IMR-90 (cell line): ENCODE measurements at regions not wholly inside any gene's neighbourhood (a gene's known extent, or its start where the extent isn't known, plus 50 kb on each side); places are given as distances from the start of the nearest gene placed in this dataset.

ENCODE experiments used
- ATAC-seq: fragments of 200-7000 bp; cut with Tn5 transposase; 2 replicates; pipeline ENCODE4 v1.9.1; 2020; ENCODE audit warnings: low read depth, mild to moderate bottlenecking, moderate library complexity
- BruUV-seq: library from RNA; stranded (reverse); fragments of 400-500 nt; replicated peaks from 2 replicates; lab custom pipeline; 2021; lab: Mats Ljungman, UMichigan
- CTCF ChIA-PET: fragments of 300-600 bp; formaldehyde crosslinking; extraction: SDS; loops from one replicate; lab custom pipeline; 2021; ENCODE audit warnings: antibody characterized with exemption; lab: Yijun Ruan, JAX
- POLR2A ChIA-PET: fragments of 300-600 bp; sonication (Branson Sonifier 250); formaldehyde crosslinking; loops from one replicate; lab custom pipeline; 2022; ENCODE audit warnings: antibody characterized with exemption; ENCODE audit not compliant: unreplicated experiment; lab: Charles Lee
- DNase-seq: peaks from one replicate; pipeline ENCODE4 v3.0.0; 2013
- H2AFZ ChIP-seq: replicated peaks from 2 replicates; pipeline ENCODE3; 2013; ENCODE audit warnings: low read length, mild to moderate bottlenecking; ENCODE audit not compliant: poor library complexity
- H2AK5ac ChIP-seq: 2 replicates; pipeline ENCODE4 v1.6.1; 2013; ENCODE audit warnings: low read depth, low read length, inconsistent platforms
- H2AK9ac ChIP-seq: replicated peaks from 2 replicates; pipeline ENCODE3; 2013; ENCODE audit warnings: mild to moderate bottlenecking, low read depth, low read length, moderate library complexity; ENCODE audit not compliant: poor library complexity
- H2BK120ac ChIP-seq: 2 replicates; pipeline ENCODE4 v1.6.1; 2013; ENCODE audit warnings: low read depth, low read length, inconsistent platforms
- H2BK15ac ChIP-seq: 3 replicates; pipeline ENCODE4 v1.6.1; 2013; ENCODE audit warnings: low read depth, low read length, inconsistent platforms
- H2BK20ac ChIP-seq: 2 replicates; pipeline ENCODE4 v1.6.1; 2013; ENCODE audit warnings: low read depth, mild to moderate bottlenecking, inconsistent platforms, low read length, moderate library complexity
- H2BK5ac ChIP-seq: 2 replicates; pipeline ENCODE4 v1.6.1; 2013; ENCODE audit warnings: mild to moderate bottlenecking, low read depth, low read length, inconsistent platforms; ENCODE audit not compliant: poor library complexity, severe bottlenecking
- H3K14ac ChIP-seq: replicated peaks from 2 replicates; pipeline ENCODE4 v1.6.1; 2013; ENCODE audit warnings: low read depth, low read length, inconsistent platforms
- H3K18ac ChIP-seq: 2 replicates; pipeline ENCODE4 v1.6.1; 2013; ENCODE audit warnings: low read depth, low read length, control low read depth
- H3K23ac ChIP-seq: 2 replicates; pipeline ENCODE4 v1.6.1; 2013; ENCODE audit warnings: low read depth, low read length, inconsistent platforms
- H3K27ac ChIP-seq: 2 replicates; pipeline ENCODE4 v1.5.1; 2013; ENCODE audit warnings: mild to moderate bottlenecking, control low read depth, low read length; ENCODE audit not compliant: insufficient read depth
- H3K27me3 ChIP-seq: 2 replicates; pipeline ENCODE4 v1.6.1; 2013; ENCODE audit warnings: low read length; ENCODE audit not compliant: control insufficient read depth, insufficient read depth
- H3K36me3 ChIP-seq: 2 replicates; pipeline ENCODE4 v1.6.1; 2013; ENCODE audit warnings: low read length, mixed read lengths; ENCODE audit not compliant: control insufficient read depth, insufficient read depth
- H3K4ac ChIP-seq: 2 replicates; pipeline ENCODE4 v1.6.1; 2013; ENCODE audit warnings: low read depth, low read length, inconsistent platforms
- H3K4me1 ChIP-seq: 2 replicates; pipeline ENCODE4 v1.6.1; 2013; ENCODE audit warnings: low read length, mixed read lengths; ENCODE audit not compliant: control insufficient read depth, insufficient read depth
- H3K4me2 ChIP-seq: 2 replicates; pipeline ENCODE4 v1.6.1; 2013; ENCODE audit warnings: low read depth, mild to moderate bottlenecking, control low read depth, low read length, moderate library complexity
- H3K4me3 ChIP-seq: 2 replicates; pipeline ENCODE4 v1.5.1; 2013; ENCODE audit warnings: low read depth, mild to moderate bottlenecking, control low read depth, low read length, moderate library complexity; ENCODE audit not compliant: insufficient read depth
- H3K56ac ChIP-seq: 2 replicates; pipeline ENCODE4 v1.6.1; 2013; ENCODE audit warnings: low read length, inconsistent platforms; ENCODE audit not compliant: insufficient read depth; ENCODE audit errors: extremely low read depth
- H3K79me1 ChIP-seq, 2 experiments: 2 replicates each; pipeline ENCODE4 v1.6.1; 2013; ENCODE audit warnings: low read length in 2 of 2, inconsistent platforms in 1 of 2, low read depth in 1 of 2
- H3K9ac ChIP-seq: 2 replicates; pipeline ENCODE4 v1.6.1; 2013; ENCODE audit warnings: low read depth, low read length, control low read depth
- H3K9me1 ChIP-seq: 2 replicates; pipeline ENCODE4 v1.6.1; 2013; ENCODE audit warnings: low read length, inconsistent platforms; ENCODE audit not compliant: insufficient read depth
- H3K9me3 ChIP-seq: 2 replicates; pipeline ENCODE4 v1.6.1; 2013; ENCODE audit warnings: low read length; ENCODE audit not compliant: control insufficient read depth, insufficient read depth
- H4K20me1 ChIP-seq: 2 replicates; pipeline ENCODE4 v1.6.1; 2013; ENCODE audit warnings: low read length, inconsistent platforms; ENCODE audit not compliant: insufficient read depth
- H4K5ac ChIP-seq: 2 replicates; pipeline ENCODE4 v1.6.1; 2013; ENCODE audit warnings: mild to moderate bottlenecking, low read depth, low read length, control low read depth
- H4K8ac ChIP-seq, 2 experiments: 2 replicates each; pipeline ENCODE4 v1.6.1; 2013; ENCODE audit warnings: low read depth in 2 of 2, low read length in 2 of 2, control low read depth in 1 of 2, inconsistent platforms in 1 of 2
- H4K91ac ChIP-seq: 2 replicates; pipeline ENCODE4 v1.6.1; 2013; ENCODE audit warnings: low read depth, low read length, inconsistent platforms; ENCODE audit not compliant: insufficient read depth
- FOS ChIP-seq: fragments of 150-350 bp; IDR thresholded peaks from 2 replicates; pipeline ENCODE4 v1.6.1; 2016; ENCODE audit warnings: low read depth, low read length
- POLR2A ChIP-seq: IDR thresholded peaks from 2 replicates; pipeline ENCODE4 v1.6.1; 2012; ENCODE audit warnings: mild to moderate bottlenecking, low read depth, low read length
- SMC3 ChIP-seq: fragments of 150-350 bp; IDR thresholded peaks from 2 replicates; pipeline ENCODE4 v1.6.1; 2016; ENCODE audit warnings: low read depth, mild to moderate bottlenecking, antibody characterized with exemption, low read length, moderate library complexity
- WGBS, 2 experiments: methylation state at CpG; one replicate each; pipeline versions ENCODE4 v1.1.5 to v1.1.7; 2013; ENCODE audit warnings: missing lambda C conversion rate in 2 of 2; ENCODE audit not compliant: insufficient read length in 1 of 2; ENCODE audit errors: extremely low coverage in 2 of 2; 5-methylcytosine and 5-hydroxymethylcytosine counted together
- dilution Hi-C: fragments of 300-500 bp; cut with HindIII; formaldehyde crosslinking; loops from one replicate; pipeline ENCODE4 v1.14.3; 2018; ENCODE audit warnings: low sequenced_read_pairs; ENCODE audit not compliant: unreplicated experiment
- in situ Hi-C: fragments of 300-500 bp; cut with MboI; formaldehyde crosslinking; loops from 3 replicates; pipeline ENCODE4 v1.14.3; 2019; ENCODE audit warnings: low sequenced_read_pairs, inconsistent platforms, mixed read lengths
- intact Hi-C: fragments of 100-400 bp; cut with micrococcal nuclease; formaldehyde crosslinking; loops from 2 replicates; pipeline ENCODE4 v1.10.0; 2022

- no peak overlapping the region for H3K23ac ChIP-seq
- no peak overlapping the region for H2BK15ac ChIP-seq
- no CpG with 5 or more reads among the region's 1 CpG for WGBS, 2 experiments
- no peak overlapping the region for H3K4ac ChIP-seq
- no peak for TF ChIP-seq POLR2A
- TF ChIP-seq FOS: no peak
- TF ChIP-seq SMC3: no peak
- no peak overlapping the region for H2AK5ac ChIP-seq
- H4K20me1 ChIP-seq: no peaks in the 10 kb centered on the region
- H3K9me1 ChIP-seq: no peaks in the 10 kb centered on the region
- H3K79me1 ChIP-seq: no peaks in the 10 kb centered on the region
- no peak overlapping the region for H3K27ac ChIP-seq
- dilution Hi-C loops (no loop called here), intact Hi-C loops (no loop called here), in situ Hi-C loops (no loop called here)
- no peak overlapping the region for H3K9ac ChIP-seq
- no peaks in the 10 kb centered on the region for H3K4me1 ChIP-seq
- H3K18ac ChIP-seq: no peak overlapping the region
- H2AFZ ChIP-seq: no peak overlapping the region
- no peak for DNase-seq
- no peak overlapping the region for H2BK20ac ChIP-seq
- H4K8ac ChIP-seq: no peak overlapping the region
- no peak overlapping the region for H2AK9ac ChIP-seq
- POLR2A ChIA-PET: no interaction called here
- H3K4me3 ChIP-seq: no peak overlapping the region
- BruUV-seq: no TSS peak
- no peak for ATAC-seq
- H3K56ac ChIP-seq: no peak overlapping the region
- no peak overlapping the region for H2BK5ac ChIP-seq
- H3K27me3 ChIP-seq: no peaks in the 10 kb centered on the region
- H3K14ac ChIP-seq: no peak overlapping the region
- H3K36me3 ChIP-seq: no peaks in the 10 kb centered on the region
- H2BK120ac ChIP-seq: no peak overlapping the region
- no peak overlapping the region for H3K4me2 ChIP-seq
- H4K5ac ChIP-seq: no peak overlapping the region
- CTCF ChIA-PET: no interaction called here
- no peaks in the 10 kb centered on the region for H3K9me3 ChIP-seq
- H4K91ac ChIP-seq: no peak overlapping the region
Measured at GRCh38 chr7:96530786-96531185, 178.9 kb downstream of the SEM1 start.
